ENCODE measurements at regions not wholly inside any gene's neighbourhood (a gene's known extent, or its start where the extent isn't known, plus 50 kb on each side); places are given as distances from the start of the nearest gene placed in this dataset.
A peak's percentile ranks its signal among the peaks of the same experiment; 100 is the strongest.

GRCh38 chr12:75900226-75900625, 131.3 kb downstream of the PHLDA1 start:
- no peak for DNase-seq

- no peak for DNase-seq
Measured at GRCh38 chr12:75894965-75895754, 136.4 kb downstream of the PHLDA1 start.

- no peak for DNase-seq
Measured at GRCh38 chr12:75893765-75894164, 137.8 kb downstream of the PHLDA1 start.

GRCh38 chr12:75892731-75893408, 138.7 kb downstream of the PHLDA1 start:
- peak; percentile 100 for DNase-seq

- DNase-seq: peak; percentile 53
Measured at GRCh38 chr12:75891072-75891471, 140.5 kb downstream of the PHLDA1 start.

GRCh38 chr12:75890660-75891059, 140.9 kb downstream of the PHLDA1 start:
- no peak for DNase-seq

GRCh38 chr12:75890141-75890540, 141.4 kb downstream of the PHLDA1 start:
- DNase-seq: peak; percentile 56

- DNase-seq: no peak
Measured at GRCh38 chr12:75888874-75889613, 142.5 kb downstream of the PHLDA1 start.

GRCh38 chr12:75888399-75888798, 143.2 kb downstream of the PHLDA1 start:
- DNase-seq: no peak

GRCh38 chr12:75887979-75888378, 143.6 kb downstream of the PHLDA1 start:
- no peak for DNase-seq

- no peak for DNase-seq
Measured at GRCh38 chr12:75884465-75884985, 147.1 kb downstream of the PHLDA1 start.

- no peak for DNase-seq
Measured at GRCh38 chr12:75883241-75883640, 148.3 kb downstream of the PHLDA1 start.

- DNase-seq: no peak
Measured at GRCh38 chr12:75882421-75882820, 149.2 kb downstream of the PHLDA1 start.

GRCh38 chr12:75881920-75882319, 149.7 kb downstream of the PHLDA1 start:
- DNase-seq: peak; percentile 42

GRCh38 chr12:75877763-75878621, 153.6 kb downstream of the PHLDA1 start:
- DNase-seq: no peak

GRCh38 chr12:75876832-75877762, 154.5 kb downstream of the PHLDA1 start:
- no peak for DNase-seq

GRCh38 chr12:75874441-75874840, 157.1 kb downstream of the PHLDA1 start:
- no peak for DNase-seq

- DNase-seq: no peak
Measured at GRCh38 chr12:75872762-75873161, 158.8 kb downstream of the PHLDA1 start.

GRCh38 chr12:75870878-75871277, 160.7 kb downstream of the PHLDA1 start:
- DNase-seq: no peak

- no peak for DNase-seq
Measured at GRCh38 chr12:75868501-75868900, 163.1 kb downstream of the PHLDA1 start.

- DNase-seq: no peak
Measured at GRCh38 chr12:75865315-75865714, 166.3 kb downstream of the PHLDA1 start.
